Suppressor macrophage (primary cell): ENCODE measurements at regions not wholly inside any gene's neighbourhood (a gene's known extent, or its start where the extent isn't known, plus 50 kb on each side); places are given as distances from the start of the nearest gene placed in this dataset.

ENCODE experiments used
- DNase-seq, 4 experiments: peaks; one replicate each; pipeline ENCODE4 v3.0.0-alpha.2; 2020 to 2022

- no peak for DNase-seq
These were observed 839.1 kb upstream of the ADGRL2 start for GRCh38 chr1:80961464-80962190.

DNA sequence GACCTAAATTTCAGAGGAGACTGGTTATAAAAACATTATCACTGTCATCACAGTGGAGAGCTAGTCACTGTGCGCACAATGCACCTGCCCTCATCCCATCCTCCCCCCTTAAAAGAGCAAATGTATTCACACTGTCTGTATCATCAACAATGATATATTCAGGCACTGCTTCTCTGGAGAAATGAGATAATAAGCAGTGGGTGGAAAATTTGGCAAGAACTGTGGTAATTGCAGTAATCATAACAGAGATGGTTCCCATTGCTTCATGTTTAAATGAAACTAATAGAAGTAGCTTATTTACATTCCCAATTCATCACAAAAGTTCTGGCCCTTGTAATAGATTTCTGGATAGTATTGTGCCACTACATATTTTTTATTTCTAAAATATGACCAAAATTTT, 867.4 kb upstream of the ADGRL2 start:
- peak in 3 of 4 experiments; percentile 21 to 65 (median 48) for DNase-seq

DNA sequence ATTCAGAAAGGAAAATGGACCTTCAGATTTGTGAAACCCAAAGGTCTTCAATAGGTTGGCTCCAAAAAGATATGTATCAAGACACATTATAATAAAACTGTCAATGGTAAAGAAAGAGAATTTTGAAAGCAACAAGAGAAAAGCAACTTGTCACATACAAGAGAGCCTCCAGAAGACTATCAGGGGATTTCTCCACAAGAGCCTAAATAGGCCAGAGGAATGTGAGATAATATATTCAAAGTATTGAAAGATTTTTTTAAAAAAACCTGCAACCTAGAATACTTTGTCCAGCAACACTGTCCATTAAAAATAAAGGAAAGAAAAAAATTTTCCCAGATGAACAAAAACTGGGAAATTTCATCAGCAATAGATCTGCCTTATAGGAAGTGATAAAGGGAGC, 869.6 kb upstream of the ADGRL2 start:
- no peak for DNase-seq

DNA sequence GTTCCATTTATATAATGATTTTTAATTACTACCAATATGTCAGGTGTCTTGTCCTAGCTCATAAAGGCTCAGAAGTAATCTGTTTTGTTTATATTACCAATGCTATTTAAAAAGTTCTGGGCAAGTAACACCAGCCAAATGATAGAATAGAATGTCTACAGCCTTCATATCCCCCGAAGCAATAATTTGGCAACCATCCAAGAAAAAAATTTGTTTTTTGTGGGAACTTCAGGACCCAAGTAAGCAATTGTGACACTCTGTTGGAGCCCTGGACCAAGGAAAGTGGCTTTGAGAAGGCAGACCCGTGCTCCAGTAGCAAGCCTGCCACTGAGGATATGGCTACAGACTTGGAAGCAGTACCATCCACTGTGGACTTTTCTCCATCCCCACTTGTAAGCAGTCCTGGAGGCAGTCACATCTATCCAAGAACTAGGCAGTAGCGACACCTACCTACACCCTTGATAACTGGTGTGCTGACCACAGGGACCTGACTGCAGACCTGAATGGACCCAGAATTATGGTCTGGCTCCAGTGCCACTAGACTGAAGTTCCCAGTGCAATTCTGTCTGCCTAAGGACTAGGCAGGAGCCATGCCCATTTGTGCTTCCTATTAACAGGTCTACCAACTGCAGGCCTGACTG, 870.7 kb upstream of the ADGRL2 start:
- DNase-seq, result no peak

DNA sequence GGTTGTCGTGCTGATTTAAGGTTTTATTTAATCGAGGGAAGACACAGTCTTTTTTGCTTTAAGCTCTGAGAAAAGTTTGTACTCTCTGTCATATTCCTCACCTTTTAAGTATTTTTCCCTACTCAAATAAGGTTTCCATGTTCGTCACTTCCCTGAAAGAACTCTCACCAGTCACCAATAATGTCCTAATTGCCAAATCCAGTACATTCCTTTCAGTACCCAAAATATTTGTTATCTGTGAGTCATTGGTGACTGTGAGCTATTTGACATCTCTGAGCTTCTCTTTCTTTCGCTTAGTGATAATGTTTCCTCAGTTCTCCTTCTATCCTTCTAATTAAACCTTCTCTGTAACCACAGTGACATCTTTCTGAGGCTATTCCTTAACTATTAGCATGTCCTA, 874.2 kb upstream of the ADGRL2 start:
- peak in 1 of 4 experiments; percentile 24 for DNase-seq

GRCh38 chr1:80925130-80925805, 875.5 kb upstream of the ADGRL2 start:
- DNase-seq, result peak in 3 of 4 experiments; percentile 8 to 79 (median 40)

DNA sequence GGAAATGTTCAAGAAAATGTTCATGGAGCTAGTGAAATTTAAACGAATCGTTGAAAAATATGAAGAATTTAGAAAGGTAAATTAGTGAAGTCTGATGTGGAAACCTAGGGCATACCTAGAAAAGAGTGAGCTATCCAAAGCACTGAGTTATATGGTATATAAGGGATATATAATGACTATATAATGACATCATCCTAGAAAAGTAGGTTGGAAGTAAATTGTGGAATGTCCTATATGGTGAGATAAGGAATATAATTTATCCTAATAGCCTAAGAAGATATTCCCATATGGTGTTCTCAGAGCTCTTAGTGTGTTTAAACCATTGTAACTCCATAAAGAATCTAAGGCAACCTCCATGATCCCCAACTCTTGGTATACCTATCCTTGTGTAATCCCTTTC, 876.4 kb upstream of the ADGRL2 start:
- no peak for DNase-seq

DNA sequence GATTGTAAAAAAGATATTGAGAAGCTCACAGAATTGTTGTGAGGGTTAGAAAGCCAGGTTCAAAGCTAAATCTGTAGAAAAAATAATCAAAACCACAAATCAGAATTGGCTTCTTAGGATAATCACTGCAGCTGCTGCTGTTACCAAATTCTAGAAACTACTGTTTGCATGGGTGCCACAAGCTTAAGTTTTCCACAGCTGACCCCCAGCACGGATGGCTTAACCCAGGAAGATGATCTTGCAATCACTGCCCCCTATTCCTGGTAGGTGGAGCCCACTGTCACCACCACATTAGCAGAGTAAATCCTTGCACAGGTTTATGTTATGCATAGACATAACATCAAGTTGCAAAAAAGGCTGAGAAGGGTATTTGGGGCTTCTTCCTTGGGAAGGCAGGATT, 877.8 kb upstream of the ADGRL2 start:
- no peak for DNase-seq

- no peak for DNase-seq
These were observed 881.3 kb upstream of the ADGRL2 start for GRCh38 chr1:80919426-80919825.

GRCh38 chr1:80918380-80918779, 882.4 kb upstream of the ADGRL2 start:
- peak in 2 of 4 experiments; percentile 7 to 35 for DNase-seq

DNA sequence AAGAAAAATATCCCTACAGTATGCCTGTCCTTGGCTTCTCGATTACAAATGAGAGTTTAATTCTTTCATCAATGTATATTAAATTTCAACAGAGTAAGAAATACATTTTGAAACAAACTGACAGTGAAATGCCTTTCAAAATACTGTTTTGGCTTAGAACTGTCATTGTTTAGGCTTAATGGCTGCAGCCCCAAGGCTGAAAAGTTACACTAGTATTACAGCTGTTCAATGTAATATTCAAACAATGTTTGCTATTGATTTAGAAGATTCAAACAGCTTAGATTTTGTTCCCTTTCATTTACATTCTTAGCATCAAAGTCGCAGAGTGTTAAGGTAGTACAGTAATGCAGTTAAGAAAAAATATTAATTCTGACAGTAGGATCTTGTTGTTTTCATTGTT, 882.9 kb upstream of the ADGRL2 start:
- DNase-seq, result no peak

DNA sequence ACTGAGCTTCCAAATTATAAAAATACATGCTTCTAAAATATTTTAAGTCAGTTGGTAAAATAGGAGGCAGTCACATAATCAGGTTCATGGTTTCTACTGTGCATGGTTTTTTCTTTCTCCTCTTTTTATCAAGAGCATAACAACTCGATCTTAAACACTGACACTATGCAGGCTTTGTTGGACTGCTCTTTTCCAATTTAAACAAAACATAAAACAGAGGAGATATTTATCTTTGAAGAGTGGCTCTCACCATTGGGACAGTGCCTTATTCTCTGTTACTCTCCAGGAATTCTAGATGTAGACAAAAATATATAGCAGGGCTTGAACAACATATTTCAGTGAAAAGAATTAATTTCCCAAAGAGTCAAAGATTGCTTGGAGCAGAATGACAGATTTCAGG, 883.5 kb upstream of the ADGRL2 start:
- no peak for DNase-seq

GRCh38 chr1:80915491-80915890, 885.2 kb upstream of the ADGRL2 start:
- peak in 2 of 4 experiments; percentile 5 to 46 for DNase-seq

GRCh38 chr1:80910426-80910825, 890.3 kb upstream of the ADGRL2 start:
- DNase-seq, result no peak

DNA sequence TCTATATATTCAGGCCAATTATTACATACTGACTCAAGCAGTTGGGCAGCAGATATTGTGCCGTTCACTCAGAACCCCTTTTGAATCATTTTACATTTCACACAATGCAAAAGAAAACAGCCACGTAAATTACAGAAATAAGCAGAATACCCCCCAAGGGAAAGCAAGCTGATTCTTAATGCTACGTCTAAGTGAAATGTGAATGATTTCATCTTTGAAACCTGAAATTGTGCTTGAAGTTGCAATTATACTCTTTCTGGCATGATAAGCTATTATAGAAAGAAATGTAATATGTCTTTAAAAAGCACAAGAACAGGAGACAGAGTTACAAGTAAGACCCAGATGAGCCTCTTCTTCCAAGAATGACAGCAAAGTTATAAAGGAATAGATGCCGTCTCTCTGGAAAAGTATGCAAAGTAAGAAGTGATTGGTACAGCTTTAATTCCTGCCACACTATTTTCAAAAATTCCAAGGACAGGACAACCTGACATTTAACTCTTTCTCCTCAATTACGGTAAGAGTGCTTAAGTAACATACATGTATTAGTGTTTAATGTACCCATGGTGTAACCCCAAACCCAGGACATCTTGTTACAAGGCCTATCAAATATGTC, 891.5 kb upstream of the ADGRL2 start:
- DNase-seq, result no peak

DNA sequence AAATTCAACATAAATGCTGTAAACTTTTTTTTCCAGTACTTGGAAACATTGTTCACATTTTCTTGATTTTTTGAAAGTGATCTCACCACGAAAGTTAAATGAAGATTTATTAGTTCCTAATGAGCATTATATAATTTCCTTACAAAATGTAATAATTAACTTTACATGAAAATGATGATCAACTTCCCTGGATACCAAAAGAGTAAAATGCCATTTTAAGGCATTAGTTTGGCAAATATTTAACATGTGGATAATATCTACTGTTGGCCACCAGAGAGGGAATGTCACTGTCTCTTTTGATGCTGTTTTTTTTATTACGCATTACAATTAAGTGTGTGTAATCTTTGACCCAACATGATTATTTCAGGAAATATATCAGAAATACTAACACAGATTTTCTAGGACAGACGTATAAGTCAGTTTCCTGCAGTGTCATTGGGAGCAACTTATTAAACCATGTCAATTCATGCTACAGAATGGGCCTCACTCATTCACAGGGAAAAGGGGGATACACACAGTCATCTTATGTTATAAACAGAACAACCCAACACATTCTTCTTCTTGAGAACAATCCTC, 903.9 kb upstream of the ADGRL2 start:
- no peak for DNase-seq

DNA sequence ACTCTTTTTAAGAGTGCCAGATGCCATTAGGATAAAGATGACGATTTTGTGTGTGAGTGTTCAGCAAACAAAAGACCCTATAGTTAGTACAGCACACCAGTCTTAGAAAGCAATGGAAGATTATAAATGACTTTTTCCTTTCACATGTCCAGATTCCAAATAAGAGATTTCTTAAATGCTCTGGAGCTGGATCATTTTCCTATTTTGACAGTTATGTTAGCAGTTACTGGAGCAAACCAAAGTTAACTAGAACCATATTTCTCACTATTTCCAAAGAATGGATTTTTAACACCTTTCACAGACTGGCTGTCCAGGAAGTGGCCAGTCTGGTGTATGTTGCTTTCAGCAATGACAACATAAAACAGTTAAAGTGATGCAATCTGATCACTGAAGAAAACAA, 905.8 kb upstream of the ADGRL2 start:
- DNase-seq, result no peak

- peak in 2 of 4 experiments; percentile 5 to 33 for DNase-seq
These were observed 907.6 kb upstream of the ADGRL2 start for GRCh38 chr1:80893115-80893514.

DNA sequence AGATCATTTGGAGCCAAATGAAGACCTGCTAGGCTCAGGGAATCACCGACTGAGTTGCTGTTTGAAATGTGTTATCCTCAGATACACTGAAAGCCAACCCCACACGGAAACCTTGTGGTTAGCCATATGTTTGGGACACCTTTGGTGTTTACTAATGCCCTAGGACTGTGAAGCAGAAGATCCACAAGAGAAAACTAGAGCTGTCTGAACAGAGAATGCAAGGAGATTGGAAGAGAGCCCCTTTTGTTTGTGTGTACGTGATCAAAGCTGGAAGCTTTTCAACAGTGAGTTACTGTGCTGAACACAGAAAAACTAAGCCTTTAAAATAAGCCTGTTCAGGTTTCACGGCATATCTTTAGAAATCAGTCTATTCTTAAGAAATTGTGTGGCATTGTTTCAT, 908.2 kb upstream of the ADGRL2 start:
- no peak for DNase-seq

DNA sequence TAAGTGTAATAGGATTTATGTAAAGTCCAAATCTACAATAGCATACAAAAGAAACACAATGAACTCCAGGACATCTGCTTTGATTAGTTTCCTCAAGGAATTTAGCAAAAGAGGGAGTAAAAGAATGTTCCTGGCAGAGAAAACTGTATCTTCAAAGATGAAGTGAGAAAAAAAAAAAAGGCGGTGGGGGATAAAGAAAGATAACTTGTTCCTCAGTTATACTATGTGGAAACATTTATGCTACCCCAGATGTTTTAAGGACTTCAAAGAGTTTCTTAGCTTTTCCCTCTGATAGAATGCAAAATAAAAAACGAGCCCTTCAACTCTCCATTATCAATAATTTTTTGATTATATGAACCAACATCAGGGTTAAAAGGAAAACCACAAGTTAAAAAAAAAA, 908.9 kb upstream of the ADGRL2 start:
- DNase-seq, result no peak

DNA sequence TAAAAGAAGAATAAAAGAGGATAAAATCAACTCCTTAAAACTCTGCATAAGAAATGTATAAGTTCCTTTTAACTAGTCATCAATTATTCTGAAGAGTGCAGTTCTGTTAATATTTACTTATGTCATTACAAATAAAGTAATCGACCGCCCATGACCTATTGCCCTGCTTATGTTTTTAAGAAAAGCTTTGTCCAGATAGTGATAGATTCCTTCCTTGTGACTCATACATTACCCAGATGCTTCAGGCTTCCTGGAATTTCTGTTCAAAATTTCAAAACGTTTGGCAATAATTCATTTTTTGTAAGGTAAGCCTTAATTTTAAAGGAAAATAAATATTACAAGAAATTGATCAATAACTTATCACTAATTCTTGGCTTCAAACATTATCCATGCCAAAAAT, 918.2 kb upstream of the ADGRL2 start:
- DNase-seq, result no peak

DNA sequence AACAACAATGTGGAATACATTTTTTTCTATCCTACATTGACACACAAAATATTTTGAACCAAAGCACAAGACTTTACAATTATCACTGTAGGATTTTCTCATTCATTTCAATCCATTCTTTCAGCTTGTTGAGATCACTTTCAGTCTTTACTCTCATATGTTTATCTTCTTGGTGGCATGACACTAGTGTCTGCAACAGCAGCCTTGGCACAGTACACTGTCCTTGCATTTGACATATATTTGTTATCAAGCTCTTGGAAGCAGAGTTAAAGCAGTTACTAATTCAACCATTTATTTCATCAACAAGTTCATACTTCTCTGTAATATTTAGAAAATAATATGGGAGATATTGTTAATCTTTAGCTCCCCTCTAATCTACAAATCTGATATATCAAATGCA, 922.4 kb upstream of the ADGRL2 start:
- no peak for DNase-seq

DNA sequence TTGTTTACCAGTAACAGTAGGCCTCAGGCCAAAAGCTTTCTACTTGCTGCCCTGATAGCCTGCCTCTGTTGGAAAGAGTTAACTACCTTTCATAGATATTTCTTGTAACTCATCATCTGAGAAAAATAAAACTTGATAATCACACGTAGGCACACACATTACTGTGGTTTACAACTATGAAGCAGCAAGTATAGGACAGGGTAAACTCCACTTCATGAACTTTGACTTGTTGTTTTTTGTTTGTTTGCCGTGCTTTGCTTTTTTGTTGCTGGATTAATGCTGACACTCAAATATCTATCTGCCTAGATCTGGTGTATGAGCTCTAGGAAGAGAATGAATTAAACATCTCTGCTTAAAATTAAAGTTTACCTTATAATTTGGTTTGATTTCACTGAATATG, 924.7 kb upstream of the ADGRL2 start:
- DNase-seq, result no peak
